ENCODE measurements at regions not wholly inside any gene's neighbourhood (a gene's known extent, or its start where the extent isn't known, plus 50 kb on each side); places are given as distances from the start of the nearest gene placed in this dataset.
"Not testable (repeated sequence)": the region's sequence is repeated elsewhere in the genome, so short reads cannot be mapped to it uniquely, and the experiment has no call there.

GRCh38 chr13:50156561-50157127 is 141.4 kb downstream of the KCNRG start:
- no peak for DNase-seq (ENCODE audit: low spot score)

GRCh38 chr13:50158385-50159165 is 143.3 kb downstream of the KCNRG start:
- DNase-seq (ENCODE audit: low spot score): no peak

GRCh38 chr13:50159607-50160006 is 144.4 kb downstream of the KCNRG start:
- no peak for DNase-seq (ENCODE audit: low spot score)

GRCh38 chr13:50161052-50161451 is 145.8 kb downstream of the KCNRG start:
- DNase-seq (ENCODE audit: low spot score): no peak

GRCh38 chr13:50162001-50162400 is 146.8 kb downstream of the KCNRG start:
- DNase-seq (ENCODE audit: low spot score): no peak

GRCh38 chr13:50162567-50162966 is 147.3 kb downstream of the KCNRG start:
- no peak for DNase-seq (ENCODE audit: low spot score)

- DNase-seq (ENCODE audit: low spot score): no peak
These were observed 152.1 kb downstream of the KCNRG start for GRCh38 chr13:50167224-50167947.

GRCh38 chr13:50167967-50168366 is 152.7 kb downstream of the KCNRG start:
- no peak for DNase-seq (ENCODE audit: low spot score)

GRCh38 chr13:50168786-50169185 is 153.5 kb downstream of the KCNRG start:
- DNase-seq (ENCODE audit: low spot score): no peak

GRCh38 chr13:50170447-50171037 is 155.3 kb downstream of the KCNRG start:
- DNase-seq (ENCODE audit: low spot score): no peak

- no peak for DNase-seq (ENCODE audit: low spot score)
These were observed 156.5 kb downstream of the KCNRG start for GRCh38 chr13:50171590-50172282.

GRCh38 chr13:50173045-50173444 is 157.8 kb downstream of the KCNRG start:
- DNase-seq (ENCODE audit: low spot score): not testable (repeated sequence)

- no peak for DNase-seq (ENCODE audit: low spot score)
These were observed 159.4 kb downstream of the KCNRG start for GRCh38 chr13:50174630-50175029.

GRCh38 chr13:50179977-50180376 is 164.7 kb downstream of the KCNRG start:
- no peak for DNase-seq (ENCODE audit: low spot score)

GRCh38 chr13:50185769-50186763 is 170.8 kb downstream of the KCNRG start:
- not testable (repeated sequence) for DNase-seq (ENCODE audit: low spot score)

- no peak for DNase-seq (ENCODE audit: low spot score)
These were observed 172.2 kb downstream of the KCNRG start for GRCh38 chr13:50187352-50188029.

- DNase-seq (ENCODE audit: low spot score): no peak
These were observed 173.5 kb downstream of the KCNRG start for GRCh38 chr13:50188696-50189095.

GRCh38 chr13:50189450-50189849 is 174.2 kb downstream of the KCNRG start:
- peak; percentile 15 for DNase-seq (ENCODE audit: low spot score)

GRCh38 chr13:50191004-50191403 is 175.8 kb downstream of the KCNRG start:
- DNase-seq (ENCODE audit: low spot score): no peak

- DNase-seq (ENCODE audit: low spot score): no peak
These were observed 177.1 kb downstream of the KCNRG start for GRCh38 chr13:50192272-50192813.
